ENCODE measurements at regions not wholly inside any gene's neighbourhood (a gene's known extent, or its start where the extent isn't known, plus 50 kb on each side); places are given as distances from the start of the nearest gene placed in this dataset.
A peak's percentile ranks its signal among the peaks of the same experiment; 100 is the strongest.
"Not testable (repeated sequence)": the region's sequence is repeated elsewhere in the genome, so short reads cannot be mapped to it uniquely, and the experiment has no call there.

DNA sequence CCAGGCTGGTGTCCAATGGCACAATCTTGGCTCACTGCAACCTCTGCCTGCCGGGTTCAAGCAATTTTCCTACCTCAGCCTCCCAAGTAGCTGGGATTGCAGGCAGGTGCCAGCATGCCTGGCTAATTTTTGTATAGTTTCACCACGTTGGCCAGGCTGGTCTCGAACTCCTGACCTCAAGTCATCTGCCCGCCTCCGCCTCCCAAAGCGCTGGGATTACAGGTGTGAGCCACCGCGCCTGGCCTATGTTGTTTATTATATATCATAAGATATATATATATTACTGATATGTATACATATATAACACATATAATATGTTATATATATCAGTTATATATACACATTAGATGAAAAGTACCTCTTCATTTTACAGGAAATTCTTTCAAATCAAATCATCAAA, 914.7 kb downstream of the FOXD4L5 start:
- DNase-seq (ENCODE audit: low spot score), result not testable (repeated sequence)

DNA sequence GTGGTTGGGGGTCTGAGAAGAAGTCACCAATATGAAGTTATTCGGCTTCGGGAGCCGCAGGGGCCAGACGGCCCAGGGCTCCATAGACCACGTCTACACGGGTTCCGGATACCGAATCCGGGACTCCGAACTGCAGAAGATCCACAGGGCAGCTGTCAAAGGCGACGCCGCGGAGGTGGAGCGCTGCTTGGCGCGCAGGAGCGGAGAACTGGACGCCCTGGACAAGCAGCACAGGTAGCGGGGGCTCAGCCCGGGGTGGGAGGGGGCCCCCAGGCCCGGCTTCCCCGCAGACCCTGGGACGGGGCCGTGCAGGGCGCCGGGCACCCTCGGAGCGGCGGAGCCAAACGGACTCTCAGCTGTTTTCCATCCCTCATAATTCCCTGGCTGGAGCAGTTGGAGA, 915.4 kb downstream of the FOXD4L5 start:
- DNase-seq (ENCODE audit: low spot score), result not testable (repeated sequence)

DNA sequence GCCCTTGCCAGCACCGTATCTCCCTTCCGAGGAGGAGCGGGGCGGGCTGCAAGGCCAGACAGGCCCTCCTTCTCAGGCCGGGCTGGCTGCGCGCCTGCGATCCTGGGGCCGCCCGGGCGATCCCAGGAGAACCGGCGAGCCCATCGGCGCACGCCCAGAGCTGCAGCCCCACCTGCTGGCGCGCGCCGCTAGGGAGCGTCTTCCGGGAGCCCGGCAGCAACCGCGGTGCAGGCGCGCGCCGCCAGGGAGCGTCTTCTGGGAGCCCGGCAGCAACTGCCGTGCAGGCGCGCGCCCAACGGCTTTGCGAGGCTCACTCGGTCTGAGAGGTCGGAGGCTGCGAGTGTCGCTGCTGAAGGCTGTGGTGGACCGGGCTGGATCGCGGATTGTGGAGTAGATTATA, 915.9 kb downstream of the FOXD4L5 start:
- DNase-seq (ENCODE audit: low spot score), result not testable (repeated sequence)

DNA sequence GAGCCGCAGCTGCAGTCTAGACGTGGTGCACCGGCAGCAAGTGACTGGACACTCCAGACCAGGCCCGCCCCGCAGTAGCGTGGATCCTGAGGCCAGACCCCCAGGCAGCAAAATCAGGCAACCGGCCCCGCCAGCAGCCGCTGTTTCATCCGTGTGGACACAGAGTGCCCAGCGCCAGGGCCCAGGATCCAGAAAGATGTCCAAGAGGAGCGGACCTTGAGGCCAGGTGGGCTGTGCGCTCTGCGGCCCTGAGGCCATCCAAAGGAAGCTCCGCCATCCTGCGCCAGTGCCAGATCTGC, 916.4 kb downstream of the FOXD4L5 start:
- not testable (repeated sequence) for DNase-seq (ENCODE audit: low spot score)

DNA sequence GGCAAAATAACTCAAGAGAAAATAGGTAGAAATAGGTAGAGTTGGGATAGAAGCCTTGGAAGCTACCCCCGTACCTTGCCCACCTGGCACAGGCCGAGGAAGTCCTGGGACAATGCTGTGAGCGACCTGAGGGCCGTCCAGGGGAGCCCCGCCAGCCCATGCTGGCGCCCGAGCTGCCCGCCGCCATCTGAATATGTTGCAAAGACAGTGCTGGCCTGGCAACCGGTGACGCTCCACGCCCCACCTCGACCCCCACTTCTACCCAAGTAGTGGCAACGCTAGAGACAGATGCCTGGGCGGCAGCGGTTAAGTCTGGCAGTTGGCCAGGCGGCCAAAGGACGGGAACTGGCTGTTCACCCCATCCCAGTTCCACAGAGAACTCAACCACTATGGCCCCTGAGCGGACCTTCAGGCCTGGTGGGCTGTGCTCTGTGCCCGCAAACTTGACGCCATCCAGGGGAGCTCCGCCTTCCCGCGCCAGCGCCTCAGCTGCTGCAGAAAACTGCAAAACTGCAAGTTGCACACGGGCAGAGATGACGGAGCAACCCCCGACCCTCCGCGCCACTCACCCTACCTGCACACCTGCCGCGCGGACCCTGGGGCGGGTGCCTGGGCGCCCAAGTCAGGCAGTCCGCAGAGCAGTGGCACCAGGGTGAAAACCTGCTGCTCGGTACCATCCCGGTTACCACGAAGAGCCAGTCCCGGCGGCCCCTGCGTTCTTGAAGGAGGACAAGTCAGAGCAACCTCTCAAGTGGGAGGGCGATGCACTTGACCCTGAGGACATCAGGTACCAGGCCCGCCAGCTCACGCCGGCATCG, 917.0 kb downstream of the FOXD4L5 start:
- DNase-seq (ENCODE audit: low spot score), result peak; percentile 18

Measured in ecto neural progenitor cell (in vitro differentiated cells).